ENCODE measurements at regions not wholly inside any gene's neighbourhood (a gene's known extent, or its start where the extent isn't known, plus 50 kb on each side); places are given as distances from the start of the nearest gene placed in this dataset.

- WGBS (ENCODE audit: low lambda C conversion rate, missing lambda C conversion rate), result 74% methylated on average over 3 of the region's 3 CpGs
- no peaks in the 10 kb centered on the region for H4K20me1 ChIP-seq (ENCODE audit: insufficient read depth, poor library complexity, severe bottlenecking)
- no peak for TF ChIP-seq EZH2phosphoT487 (IDR thresholded peaks at IDR 0.05; ENCODE audit: low read depth, severe bottlenecking, unreplicated experiment)
- TF ChIP-seq CTCF (IDR thresholded peaks at IDR 0.05; ENCODE audit: poor library complexity), result no peak
- TF ChIP-seq EZH2 (IDR thresholded peaks at IDR 0.05; ENCODE audit: borderline replicate concordance), result no peak
- no peak overlapping the region for H3K27ac ChIP-seq
- H3K9me3 ChIP-seq (ENCODE audit: low read depth), result no peaks in the 10 kb centered on the region
- no peak overlapping the region for H3K4me2 ChIP-seq
- H3K79me2 ChIP-seq, result no peaks in the 10 kb centered on the region
- no peak overlapping the region for H3K4me3 ChIP-seq
- no peaks in the 10 kb centered on the region for H3K9me2 ChIP-seq (replicated peaks; ENCODE audit: insufficient read depth)
- H3K27me3 ChIP-seq, result no peaks in the 10 kb centered on the region
- no peaks in the 10 kb centered on the region for H3K4me1 ChIP-seq (ENCODE audit: insufficient read depth)
- no peaks in the 10 kb centered on the region for H3K36me3 ChIP-seq (replicated peaks; ENCODE audit: insufficient read depth, low read depth)
- H2AFZ ChIP-seq, result no peak overlapping the region
- no peak for DNase-seq (ENCODE audit: low spot score)
Measured at GRCh38 chr15:60218256-60218655, 179.5 kb downstream of the ANXA2 start.

- Histone ChIP-seq H3K27me3 (no peaks in the 10 kb centered on the region), H3K4me1 (ENCODE audit: insufficient read depth) (no peaks in the 10 kb centered on the region), H3K9me3 (ENCODE audit: low read depth) (no peaks in the 10 kb centered on the region), H3K4me2 (no peak overlapping the region), H3K4me3 (no peak overlapping the region), H4K20me1 (ENCODE audit: insufficient read depth, poor library complexity, severe bottlenecking) (no peaks in the 10 kb centered on the region), H3K9me2 (replicated peaks; ENCODE audit: insufficient read depth) (no peaks in the 10 kb centered on the region), H3K79me2 (no peaks in the 10 kb centered on the region), H3K27ac (no peak overlapping the region), H2AFZ (no peak overlapping the region), H3K36me3 (replicated peaks; ENCODE audit: insufficient read depth, low read depth) (no peaks in the 10 kb centered on the region)
- TF ChIP-seq EZH2 (IDR thresholded peaks at IDR 0.05; ENCODE audit: borderline replicate concordance) (no peak), EZH2phosphoT487 (IDR thresholded peaks at IDR 0.05; ENCODE audit: low read depth, severe bottlenecking, unreplicated experiment) (no peak), CTCF (IDR thresholded peaks at IDR 0.05; ENCODE audit: poor library complexity) (no peak)
- 99% methylated on average over 3 of the region's 3 CpGs for WGBS (ENCODE audit: low lambda C conversion rate, missing lambda C conversion rate)
- DNase-seq (ENCODE audit: low spot score), result no peak
Measured at GRCh38 chr15:60219866-60220265, 177.9 kb downstream of the ANXA2 start.

GRCh38 chr15:60221356-60221755 lies 176.4 kb downstream of the ANXA2 start:
- no peak for DNase-seq (ENCODE audit: low spot score)
- Histone ChIP-seq H3K4me2 (no peak overlapping the region), H3K79me2 (no peaks in the 10 kb centered on the region), H3K9me3 (ENCODE audit: low read depth) (no peaks in the 10 kb centered on the region), H3K4me3 (no peak overlapping the region), H2AFZ (no peak overlapping the region), H3K9me2 (replicated peaks; ENCODE audit: insufficient read depth) (no peaks in the 10 kb centered on the region), H3K27ac (no peak overlapping the region), H4K20me1 (ENCODE audit: insufficient read depth, poor library complexity, severe bottlenecking) (no peaks in the 10 kb centered on the region), H3K4me1 (ENCODE audit: insufficient read depth) (no peaks in the 10 kb centered on the region), H3K36me3 (replicated peaks; ENCODE audit: insufficient read depth, low read depth) (no peaks in the 10 kb centered on the region), H3K27me3 (peaks cover 3% of the 10 kb centered on the region)
- no peak for TF ChIP-seq EZH2 (IDR thresholded peaks at IDR 0.05; ENCODE audit: borderline replicate concordance)

- Histone ChIP-seq H3K27me3 (peaks cover 3% of the 10 kb centered on the region), H4K20me1 (ENCODE audit: insufficient read depth, poor library complexity, severe bottlenecking) (no peaks in the 10 kb centered on the region), H2AFZ (no peak overlapping the region), H3K79me2 (no peaks in the 10 kb centered on the region), H3K36me3 (replicated peaks; ENCODE audit: insufficient read depth, low read depth) (no peaks in the 10 kb centered on the region), H3K4me1 (ENCODE audit: insufficient read depth) (no peaks in the 10 kb centered on the region), H3K4me3 (no peak overlapping the region), H3K27ac (no peak overlapping the region), H3K9me3 (ENCODE audit: low read depth) (no peaks in the 10 kb centered on the region), H3K9me2 (replicated peaks; ENCODE audit: insufficient read depth) (no peaks in the 10 kb centered on the region), H3K4me2 (no peak overlapping the region)
- no peak for TF ChIP-seq CTCF (IDR thresholded peaks at IDR 0.05; ENCODE audit: poor library complexity)
- no peak for TF ChIP-seq EZH2 (IDR thresholded peaks at IDR 0.05; ENCODE audit: borderline replicate concordance)
- no peak for TF ChIP-seq EZH2phosphoT487 (IDR thresholded peaks at IDR 0.05; ENCODE audit: low read depth, severe bottlenecking, unreplicated experiment)
- WGBS (ENCODE audit: low lambda C conversion rate, missing lambda C conversion rate), result 43% methylated on average over 1 of the region's 1 CpG
- no peak for DNase-seq (ENCODE audit: low spot score)
Measured at GRCh38 chr15:60222404-60222803, 175.4 kb downstream of the ANXA2 start.

All from hepatocyte (in vitro differentiated cells).